Embryonic facial prominence (tissue), 1 donor: ENCODE measurements at regions not wholly inside any gene's neighbourhood (a gene's known extent, or its start where the extent isn't known, plus 50 kb on each side); places are given as distances from the start of the nearest gene placed in this dataset.
"Not testable (repeated sequence)": the region's sequence is repeated elsewhere in the genome, so short reads cannot be mapped to it uniquely, and the experiment has no call there.

ENCODE experiments used
- DNase-seq: peaks from one replicate; pipeline ENCODE4 v3.0.0-alpha.2; 2016; ENCODE audit errors: extremely low spot score

DNA sequence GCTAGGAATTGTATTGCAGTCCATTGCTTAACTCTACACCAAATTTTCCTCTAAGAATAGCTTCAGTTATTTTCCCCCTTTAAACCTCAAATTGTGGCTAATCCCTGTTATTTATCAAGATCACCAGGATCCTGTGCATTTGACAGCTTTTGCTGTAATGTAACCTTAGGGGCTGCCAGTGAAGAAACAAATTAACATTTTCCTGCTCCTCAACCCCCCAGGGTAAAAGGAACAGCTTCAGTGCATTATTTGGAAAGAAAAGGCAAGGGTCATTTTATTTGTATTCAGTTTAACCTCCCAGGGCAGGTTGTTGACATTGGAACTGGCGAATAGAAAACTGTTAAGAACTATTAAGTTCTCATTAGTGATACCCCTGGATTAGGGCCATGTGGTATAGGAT is 57.0 kb downstream of the PCDH20 start:
- no peak for DNase-seq

- no peak for DNase-seq
These were observed 65.3 kb downstream of the PCDH20 start for GRCh38 chr13:61350341-61350740.

DNA sequence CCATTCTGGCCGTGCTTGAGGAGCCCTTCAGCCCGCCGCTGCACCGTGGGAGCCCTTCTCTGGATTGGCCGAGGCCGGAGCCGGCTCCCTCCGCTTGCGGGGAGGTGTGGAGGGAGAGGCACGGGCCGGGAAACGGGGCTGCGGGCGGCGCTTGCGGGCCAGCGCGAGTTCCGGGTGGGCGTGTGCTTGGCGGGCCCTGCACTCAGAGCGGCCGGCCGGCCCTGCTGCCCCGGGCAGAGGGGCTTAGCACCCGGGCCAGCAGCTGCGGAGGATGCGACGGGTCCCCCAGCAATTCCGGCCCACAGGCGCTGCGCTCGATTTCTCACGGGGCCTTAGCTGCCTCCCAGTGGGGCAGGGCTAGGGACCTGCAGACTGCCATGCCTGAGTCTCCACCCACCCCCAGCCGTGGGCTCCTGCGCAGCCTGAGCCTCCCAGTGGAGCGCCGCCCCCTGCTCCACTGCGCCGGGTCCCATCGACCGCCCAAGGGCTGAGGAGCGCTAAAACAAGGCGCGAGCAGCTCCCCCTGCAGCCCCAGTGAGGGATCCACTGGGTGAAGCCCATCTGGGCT is 76.5 kb downstream of the PCDH20 start:
- no peak for DNase-seq

- DNase-seq: no peak
These were observed 99.0 kb downstream of the PCDH20 start for GRCh38 chr13:61316647-61317046.

GRCh38 chr13:61294467-61295191 is 121.0 kb downstream of the PCDH20 start:
- no peak for DNase-seq

GRCh38 chr13:61286148-61286745 is 129.4 kb downstream of the PCDH20 start:
- DNase-seq: no peak

DNA sequence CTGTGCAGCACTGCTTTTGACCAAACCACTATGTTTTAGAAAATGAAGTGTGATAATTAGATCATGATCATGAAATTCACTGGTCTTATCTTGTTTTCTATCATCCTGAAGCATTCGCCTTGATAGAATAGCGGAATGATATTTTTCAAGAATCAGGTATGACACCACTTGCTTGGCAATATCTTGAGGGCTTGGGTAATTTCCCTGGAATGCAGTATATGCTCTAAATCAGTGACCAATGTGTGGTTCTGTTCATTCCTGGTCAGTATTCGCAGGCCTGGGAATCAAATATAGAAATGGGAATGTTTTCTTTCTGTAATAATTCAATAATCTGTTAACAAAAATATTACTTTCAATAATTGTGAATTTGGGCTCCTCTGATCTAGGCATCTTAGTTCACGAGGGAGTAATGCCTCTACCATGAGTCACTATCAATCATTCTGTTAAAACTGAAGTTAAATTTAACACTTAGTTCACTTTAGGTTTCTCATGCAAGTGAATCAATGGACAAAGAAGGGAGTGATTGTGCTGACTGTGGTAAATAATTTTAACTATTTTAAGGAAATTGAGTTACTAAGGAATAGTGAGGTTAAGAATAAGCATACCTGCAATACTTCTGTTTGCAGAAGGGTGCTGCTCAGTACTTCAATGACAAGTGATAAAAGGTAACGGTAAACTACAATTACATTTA is 137.9 kb downstream of the PCDH20 start:
- no peak for DNase-seq

DNA sequence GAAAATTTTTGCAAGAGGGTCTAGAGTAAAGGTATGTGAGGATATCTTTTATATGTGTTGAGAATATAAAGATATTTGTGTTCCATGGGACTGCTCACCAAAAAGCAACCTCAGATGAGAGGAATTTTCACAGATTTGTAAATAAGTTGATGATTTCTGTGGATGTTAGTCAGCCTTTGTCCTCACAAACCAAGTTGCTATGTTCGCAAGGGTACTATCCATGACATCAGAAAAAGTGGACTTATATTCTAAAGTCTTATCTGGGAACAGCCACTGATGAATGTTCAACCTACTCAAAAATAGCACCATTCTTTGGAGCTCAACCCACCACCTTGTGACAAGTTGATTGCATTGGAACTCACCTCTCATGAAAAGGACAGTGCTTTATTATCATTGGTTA is 138.6 kb downstream of the PCDH20 start:
- no peak for DNase-seq

DNA sequence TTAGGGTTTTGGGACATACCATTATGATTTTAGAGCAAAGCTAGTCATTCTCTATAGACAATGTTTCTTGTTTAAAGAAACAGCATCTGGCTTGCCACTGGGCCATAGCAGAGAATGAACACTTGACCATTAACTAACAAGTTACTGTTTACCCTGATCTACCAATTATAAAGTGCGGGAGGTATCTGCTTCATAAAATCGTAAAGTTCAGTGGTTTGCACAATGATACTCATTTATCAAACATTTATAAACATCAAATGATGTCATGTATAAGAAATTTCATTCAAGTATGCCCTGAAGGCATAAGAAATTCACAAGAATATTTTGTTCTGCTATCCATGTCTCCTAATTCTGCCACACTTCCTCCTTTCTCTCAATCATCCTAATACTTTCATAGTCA is 139.2 kb downstream of the PCDH20 start:
- DNase-seq: no peak

DNA sequence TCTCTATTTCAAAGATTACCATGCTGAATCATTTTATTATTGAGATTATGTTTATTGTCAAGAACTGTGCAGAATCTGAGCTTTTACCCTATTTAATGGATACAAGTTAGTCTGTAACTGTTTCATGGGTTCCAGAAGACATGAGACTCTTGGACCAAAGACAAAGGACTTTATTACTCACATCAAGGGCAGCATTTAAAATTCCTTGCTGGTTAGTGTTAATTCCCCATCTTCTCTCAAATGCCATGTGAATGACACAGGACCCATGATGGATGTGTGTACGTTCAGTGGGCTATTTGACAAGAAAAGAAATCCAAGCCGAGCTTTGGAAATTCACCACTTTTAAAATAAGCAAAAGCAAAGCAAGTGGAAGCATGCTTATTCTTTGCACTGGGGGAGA is 139.9 kb downstream of the PCDH20 start:
- DNase-seq: no peak

GRCh38 chr13:61275251-61275650 is 140.4 kb downstream of the PCDH20 start:
- no peak for DNase-seq

DNA sequence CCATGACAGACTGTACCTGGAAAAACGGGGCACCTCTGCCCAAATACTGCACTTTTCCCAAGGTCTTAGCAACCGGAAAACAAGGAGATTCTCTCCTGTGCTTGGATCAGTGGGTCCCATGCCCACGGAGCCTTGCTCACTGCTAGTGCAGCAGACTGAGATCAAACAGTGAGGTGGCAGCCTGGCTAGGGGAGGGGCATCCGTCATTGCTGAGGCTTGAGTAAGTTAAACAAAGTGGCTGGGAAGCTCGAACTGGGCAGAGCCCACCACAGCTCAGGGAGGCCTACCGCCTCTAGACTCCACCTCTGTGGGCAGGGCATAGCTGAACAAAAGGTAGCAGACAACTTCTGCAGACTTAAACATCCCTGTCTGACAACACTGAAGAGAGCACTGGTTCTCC is 148.8 kb downstream of the PCDH20 start:
- not testable (repeated sequence) for DNase-seq

DNA sequence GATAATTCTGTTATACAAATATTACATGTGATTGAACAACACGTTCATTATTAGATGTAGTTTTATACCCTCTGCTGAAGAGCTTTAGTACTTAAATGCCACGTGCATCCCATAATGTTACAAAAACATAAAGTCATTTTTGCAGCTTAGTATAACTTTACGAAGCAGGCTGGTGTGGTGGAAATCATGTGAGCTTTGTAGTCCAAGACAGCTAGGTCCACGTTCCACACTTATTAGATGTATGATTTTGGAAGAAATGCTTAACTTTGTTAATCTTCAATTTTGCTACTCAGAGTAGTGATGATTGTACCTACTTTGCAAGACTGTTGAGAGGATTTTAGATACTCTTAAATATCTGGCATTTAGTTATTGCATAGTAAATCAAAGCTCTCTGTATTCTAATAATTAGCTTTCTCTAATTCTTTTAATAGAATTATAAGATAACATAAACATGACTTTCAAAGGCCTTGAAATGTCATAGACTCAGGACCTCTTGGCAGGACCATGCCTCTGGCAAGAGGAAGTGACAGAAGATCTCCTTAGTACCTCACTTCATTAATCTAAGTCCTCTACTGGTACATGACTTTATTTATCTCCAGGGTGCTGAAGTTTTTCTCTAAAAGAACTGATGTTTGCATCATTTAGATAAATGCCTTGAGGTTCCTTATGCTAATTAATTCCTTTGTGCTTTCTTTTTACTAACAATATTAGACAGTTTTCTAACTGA is 153.7 kb downstream of the PCDH20 start:
- no peak for DNase-seq

GRCh38 chr13:61258185-61258584 is 157.5 kb downstream of the PCDH20 start:
- DNase-seq: no peak

DNA sequence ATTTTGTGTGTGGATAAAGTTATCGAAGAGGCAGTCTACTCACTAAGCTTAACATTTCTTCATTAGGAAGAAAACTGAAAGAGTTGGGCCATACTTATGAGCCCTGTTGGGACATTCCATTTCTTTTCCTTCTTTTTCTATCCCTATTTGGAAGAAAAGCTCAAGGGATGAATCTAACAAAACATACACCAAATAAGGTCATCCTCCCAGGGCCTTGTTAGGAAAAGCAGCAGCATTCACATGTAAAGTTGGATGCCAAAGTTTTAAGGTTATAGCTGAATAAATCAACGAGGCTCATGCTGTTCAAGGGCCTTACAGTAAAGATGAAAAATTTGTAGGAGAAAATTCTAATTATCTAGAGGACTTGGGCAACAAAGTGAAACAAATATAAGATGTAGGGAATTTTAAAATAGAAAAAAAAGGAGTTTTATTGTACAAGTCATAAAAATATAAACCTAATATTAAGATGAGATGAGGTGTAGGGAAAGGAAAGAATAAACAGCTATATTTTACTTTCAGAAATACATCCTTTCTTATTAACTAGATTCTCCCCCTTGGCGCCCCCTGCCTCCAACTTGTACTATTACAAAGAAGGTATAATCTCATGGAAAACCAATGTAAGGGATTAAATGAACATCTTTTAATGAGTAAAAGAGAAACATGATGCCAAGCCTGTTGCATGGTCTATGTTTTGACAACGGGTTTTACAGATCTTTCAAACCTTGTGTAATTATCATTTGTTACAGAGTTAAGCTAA is 160.4 kb downstream of the PCDH20 start:
- no peak for DNase-seq

DNA sequence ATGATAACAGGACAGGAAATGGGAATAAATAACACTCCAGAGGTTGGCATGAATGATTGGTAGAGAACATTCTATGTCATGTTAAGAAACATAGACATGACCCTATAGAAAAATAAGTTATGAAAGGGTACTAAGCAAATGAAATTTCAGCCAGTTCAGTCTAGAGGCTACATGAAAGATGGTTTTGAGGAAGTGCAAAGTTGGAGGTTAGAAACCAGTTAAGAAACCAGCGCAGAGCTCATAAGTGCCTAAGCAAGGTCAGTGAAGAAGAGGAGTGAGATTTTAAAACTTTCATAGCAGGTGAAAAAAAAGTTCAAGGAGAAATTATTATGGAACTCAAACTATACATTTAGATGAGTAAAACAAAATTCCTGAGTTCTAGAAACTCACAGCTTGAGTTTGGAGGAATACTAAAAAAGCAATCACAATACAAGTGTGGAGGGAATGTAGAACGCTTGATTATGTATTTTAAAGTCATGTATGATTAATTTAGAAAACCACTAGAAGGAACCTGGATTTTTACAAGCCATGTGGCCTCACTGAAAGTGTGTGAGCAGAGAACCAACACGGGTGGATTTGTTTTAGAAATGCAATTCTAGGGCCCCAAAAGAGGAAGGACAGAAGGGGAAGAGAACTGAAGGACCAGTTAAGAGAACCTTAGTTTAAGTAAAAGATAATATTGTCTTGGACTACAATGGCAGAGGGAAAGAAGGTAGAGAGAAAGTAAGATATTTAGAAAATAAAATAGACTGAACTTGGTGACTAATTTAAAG is 162.4 kb downstream of the PCDH20 start:
- no peak for DNase-seq

DNA sequence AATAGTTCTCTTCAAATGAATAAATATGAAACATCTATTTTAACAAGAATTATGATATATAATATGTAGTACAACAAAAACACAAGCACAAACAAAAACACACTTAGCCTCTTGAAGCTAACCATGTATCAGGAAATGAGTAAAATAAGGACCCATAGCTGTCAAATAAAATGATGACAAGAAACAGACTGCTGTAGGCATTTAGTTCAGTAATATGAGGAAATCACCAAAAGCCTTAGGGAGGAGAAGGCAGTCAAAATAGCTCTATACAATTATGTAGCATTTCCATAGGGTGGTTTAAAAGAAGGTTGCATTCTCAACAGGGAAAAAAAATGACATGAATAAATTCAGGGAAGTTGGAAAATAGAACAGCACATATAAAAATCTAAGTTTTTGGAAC is 163.4 kb downstream of the PCDH20 start:
- DNase-seq: no peak

DNA sequence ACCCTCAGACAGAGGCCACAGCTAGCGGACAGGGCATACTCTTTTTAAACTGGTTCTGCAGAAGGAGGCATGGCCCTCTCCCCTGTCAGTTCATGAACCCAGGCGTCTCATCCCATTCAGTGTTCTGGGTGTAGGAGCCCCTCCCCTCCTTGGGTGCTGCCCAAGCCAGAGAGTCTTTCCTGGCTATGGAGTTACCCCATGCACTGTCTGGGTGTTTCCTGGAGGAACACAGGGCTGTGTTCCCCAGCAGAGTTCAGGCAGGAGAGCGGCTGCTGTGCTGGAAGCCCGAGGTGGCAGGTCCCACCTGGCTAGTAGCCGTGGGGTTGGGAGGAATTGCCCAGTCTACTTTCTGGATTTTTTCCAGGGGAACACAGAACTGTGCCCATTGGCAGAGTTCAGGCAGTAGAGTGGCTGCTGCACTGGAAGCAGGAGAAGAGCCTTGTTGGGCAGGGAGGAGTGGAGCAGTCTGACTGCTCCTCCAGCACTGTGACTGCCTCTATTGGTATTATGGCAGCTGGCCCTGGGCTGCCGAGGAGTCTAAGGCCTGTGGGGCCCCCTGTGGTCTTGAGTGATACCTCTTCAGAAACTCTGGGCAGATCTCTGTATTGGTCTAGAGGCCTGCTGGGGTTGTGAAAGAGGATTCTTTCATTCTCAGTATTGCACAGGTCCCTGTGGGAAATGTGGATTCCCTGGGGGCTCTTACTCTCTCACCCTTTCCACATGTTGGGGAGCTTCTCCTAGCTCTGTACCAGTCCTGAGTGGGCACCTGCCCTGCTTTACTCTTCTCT is 168.3 kb downstream of the PCDH20 start:
- no peak for DNase-seq

GRCh38 chr13:61246351-61246750 is 169.3 kb downstream of the PCDH20 start:
- DNase-seq: no peak

GRCh38 chr13:61215601-61216000 is 200.0 kb downstream of the PCDH20 start:
- DNase-seq: no peak
